ENCODE measurements at regions not wholly inside any gene's neighbourhood (a gene's known extent, or its start where the extent isn't known, plus 50 kb on each side); places are given as distances from the start of the nearest gene placed in this dataset.
"Not testable (repeated sequence)": the region's sequence is repeated elsewhere in the genome, so short reads cannot be mapped to it uniquely, and the experiment has no call there.

DNA sequence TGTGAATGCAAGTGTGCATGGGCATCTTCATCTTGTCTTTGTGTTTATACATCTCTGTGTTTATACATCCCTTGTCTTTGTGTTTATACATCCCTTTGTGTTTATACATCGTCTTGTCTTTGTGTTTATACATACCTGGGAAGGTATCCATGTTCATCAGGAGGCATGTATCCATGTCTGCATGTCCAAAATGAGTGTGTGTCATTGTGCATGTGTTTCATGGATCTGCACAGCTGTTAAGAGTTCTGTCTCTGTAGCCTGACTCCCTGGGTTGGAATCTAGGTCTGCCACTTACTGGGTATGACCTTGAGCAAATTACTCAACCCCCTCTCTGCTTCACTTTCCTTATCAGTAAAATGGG lies 50.1 kb upstream of the SIRPA start:
- no peak for DNase-seq

DNA sequence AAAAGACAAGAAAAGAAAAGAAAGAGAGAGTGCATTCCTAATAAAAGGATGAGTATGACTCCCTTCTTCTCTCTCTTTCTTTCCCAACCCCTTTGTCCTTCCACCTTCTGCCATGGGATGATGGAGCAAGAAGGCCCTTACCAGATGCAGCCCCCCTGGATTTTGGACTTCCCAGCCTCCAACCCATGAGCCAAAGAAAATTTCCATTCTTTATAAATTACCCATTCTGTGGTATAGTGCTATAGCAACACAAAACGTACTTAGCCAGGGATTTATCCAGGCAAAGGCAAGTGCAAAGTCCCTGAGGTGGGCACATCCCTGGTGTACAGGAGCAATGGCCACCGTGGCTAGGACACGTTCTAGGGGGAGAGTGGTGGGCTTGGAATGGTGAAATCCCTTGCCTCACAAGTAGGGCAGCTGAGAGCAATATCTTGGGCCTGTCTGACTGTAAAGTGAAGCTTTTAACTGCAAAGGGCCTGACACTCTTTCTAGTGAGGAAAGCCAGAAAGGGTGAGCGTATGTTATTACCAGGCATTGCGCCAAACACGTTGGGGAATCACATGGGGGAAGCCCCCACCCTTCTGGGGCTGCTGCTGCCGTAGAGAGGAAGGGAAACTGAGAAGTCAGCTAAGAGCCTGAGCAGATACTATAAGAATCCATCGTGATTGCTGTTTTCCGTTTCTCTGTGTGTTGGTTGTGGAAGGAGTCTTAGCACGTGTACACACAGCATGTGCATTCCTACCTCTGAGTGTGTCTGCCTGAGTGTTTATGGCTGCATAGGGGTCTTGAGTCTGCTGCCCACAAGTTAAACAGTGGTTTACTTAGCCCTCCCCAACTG lies 50.7 kb upstream of the SIRPA start:
- DNase-seq = peak; percentile 24 to 48

- no peak for DNase-seq
Observed at GRCh38 chr20:1842281-1842680, 52.9 kb upstream of the SIRPA start.

DNA sequence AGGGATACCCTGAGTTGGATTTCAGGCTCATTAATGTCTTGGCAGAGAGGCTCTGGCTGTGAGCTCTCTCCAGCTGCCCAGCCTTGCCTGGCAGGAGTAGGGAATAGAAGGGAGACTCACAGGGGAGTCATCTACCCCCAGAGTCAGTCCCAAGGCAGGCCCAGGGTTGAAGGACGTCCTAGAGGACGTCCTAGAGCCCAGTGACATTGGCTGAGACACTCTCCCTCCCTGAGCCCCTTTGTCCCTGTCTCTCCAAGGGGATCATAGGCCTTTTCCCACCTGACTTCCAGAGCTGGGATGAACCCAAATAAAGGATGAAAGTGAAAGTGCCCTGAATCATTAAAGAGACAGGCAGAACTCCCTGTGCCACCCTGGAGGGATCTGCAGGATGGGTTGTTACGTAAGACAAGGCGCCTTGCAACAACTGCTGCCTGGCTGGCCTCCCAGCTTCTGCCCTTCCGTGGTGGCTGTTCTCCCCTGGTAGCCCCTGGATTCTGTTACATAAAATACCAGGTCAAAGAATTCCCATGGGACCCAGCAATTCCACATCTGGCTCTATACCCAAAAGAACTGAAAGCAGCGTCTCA lies 53.6 kb upstream of the SIRPA start:
- DNase-seq = no peak

GRCh38 chr20:1840817-1841553 lies 54.2 kb upstream of the SIRPA start:
- no peak for DNase-seq

DNA sequence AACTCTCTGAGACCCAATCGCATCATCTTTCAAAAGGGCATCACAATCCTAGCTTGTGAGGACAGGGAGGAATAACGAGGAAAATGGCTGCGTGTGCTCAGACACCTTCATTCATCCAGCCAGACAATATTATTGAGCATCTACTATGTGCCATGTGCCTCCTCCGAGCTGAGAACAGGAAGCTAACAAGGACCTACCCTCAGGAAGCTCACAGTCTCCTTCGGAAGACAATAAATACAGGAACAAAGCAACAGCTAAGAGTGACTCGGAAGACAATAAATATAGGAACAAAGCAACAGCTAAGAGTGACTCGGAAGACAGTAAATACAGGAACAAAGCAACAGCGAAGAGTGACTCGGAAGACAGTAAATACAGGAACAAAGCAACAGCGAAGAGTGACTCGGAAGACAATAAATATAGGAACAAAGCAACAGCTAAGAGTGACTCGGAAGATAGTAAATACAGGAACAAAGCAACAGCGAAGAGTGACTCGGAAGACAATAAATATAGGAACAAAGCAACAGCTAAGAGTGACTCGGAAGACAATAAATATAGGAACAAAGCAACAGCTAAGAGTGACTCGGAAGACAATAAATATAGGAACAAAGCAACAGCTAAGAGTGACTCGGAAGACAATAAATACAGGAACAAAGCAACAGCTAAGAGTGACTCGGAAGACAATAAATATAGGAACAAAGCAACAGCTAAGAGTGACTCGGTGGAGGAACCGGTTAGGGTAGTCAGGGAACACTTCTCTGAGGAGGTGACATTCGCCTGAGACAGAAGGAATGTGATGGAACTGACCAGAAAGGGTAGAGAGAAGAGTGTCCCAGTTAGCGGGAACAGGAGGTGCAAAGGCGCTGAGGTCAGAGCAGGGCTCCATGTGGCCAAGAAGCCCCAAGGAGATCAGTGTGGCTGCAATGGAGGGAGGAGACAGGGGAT lies 55.6 kb upstream of the SIRPA start:
- DNase-seq = not testable (repeated sequence)

DNA sequence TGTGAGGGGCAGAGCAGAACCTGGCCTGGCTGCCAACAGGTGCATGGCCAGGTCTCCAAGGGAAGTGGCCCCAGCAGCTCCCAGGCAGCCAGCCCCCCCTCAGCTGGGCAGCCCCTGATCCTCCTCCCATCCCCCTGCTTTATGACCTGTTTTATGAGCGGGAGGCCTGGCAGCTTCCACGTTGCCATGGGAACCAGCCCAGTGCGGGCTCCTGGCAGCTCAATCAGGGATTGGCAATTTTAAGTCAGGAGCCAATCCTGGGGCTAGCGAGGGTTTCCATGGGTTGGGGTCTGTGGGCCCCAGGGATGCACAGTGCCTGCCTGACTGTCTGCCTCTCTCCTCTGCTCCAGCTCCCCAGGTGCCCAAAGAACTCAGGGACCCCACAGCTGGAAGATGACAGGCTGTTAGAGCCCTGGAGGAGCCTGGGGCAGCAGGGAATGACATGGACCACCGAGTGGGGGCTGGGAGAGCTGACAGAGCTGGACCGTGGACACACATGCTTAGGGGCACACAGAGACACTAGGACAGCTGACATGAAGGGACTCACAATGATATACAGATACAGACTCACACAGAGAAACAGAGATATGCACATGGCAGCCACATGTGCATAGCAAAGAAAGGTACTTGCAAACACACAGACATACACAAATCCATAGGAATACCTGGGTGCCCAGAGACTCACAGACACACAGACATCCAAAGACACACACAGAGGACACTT lies 56.5 kb upstream of the SIRPA start:
- no peak for DNase-seq

DNA sequence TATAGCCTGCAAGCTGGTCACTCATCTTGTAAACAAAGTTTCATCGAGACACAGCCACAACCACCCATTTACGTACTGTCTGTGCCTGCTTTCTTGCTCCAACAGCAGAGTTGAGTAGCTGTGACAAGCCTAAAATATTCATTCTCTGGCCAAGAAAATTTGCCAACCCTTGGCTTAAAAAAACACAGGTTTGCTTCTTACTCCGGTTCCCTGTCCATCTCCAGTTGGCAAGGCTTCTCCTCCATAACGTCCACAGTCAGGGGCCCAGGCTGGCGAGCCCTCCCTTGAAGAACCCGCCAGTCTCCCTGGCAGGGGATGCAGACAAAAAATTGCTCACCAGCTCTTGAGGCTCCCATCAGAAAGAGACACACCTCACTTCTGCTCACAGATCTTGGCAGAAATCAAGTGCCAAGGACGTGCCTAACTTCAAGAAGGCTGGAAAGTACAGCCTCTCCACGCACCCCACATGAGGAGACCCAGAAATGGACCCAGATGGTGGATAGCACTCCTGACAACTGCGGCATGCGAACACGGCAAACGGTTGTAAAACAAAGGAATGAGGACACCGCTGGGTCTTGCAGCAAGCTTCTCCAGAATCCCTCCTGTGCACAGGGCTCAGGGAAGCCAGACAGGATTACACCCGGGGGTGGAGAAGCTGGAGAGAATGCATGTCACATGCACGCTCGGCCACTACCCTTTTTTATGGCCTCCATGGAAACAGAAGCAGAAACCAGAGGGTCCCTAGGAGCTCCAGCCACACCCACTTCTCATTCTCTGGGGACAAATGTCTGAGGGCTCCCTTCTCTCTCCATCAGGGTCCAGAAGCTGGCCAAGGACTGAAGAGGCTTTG lies 59.8 kb upstream of the SIRPA start:
- no peak for DNase-seq

DNA sequence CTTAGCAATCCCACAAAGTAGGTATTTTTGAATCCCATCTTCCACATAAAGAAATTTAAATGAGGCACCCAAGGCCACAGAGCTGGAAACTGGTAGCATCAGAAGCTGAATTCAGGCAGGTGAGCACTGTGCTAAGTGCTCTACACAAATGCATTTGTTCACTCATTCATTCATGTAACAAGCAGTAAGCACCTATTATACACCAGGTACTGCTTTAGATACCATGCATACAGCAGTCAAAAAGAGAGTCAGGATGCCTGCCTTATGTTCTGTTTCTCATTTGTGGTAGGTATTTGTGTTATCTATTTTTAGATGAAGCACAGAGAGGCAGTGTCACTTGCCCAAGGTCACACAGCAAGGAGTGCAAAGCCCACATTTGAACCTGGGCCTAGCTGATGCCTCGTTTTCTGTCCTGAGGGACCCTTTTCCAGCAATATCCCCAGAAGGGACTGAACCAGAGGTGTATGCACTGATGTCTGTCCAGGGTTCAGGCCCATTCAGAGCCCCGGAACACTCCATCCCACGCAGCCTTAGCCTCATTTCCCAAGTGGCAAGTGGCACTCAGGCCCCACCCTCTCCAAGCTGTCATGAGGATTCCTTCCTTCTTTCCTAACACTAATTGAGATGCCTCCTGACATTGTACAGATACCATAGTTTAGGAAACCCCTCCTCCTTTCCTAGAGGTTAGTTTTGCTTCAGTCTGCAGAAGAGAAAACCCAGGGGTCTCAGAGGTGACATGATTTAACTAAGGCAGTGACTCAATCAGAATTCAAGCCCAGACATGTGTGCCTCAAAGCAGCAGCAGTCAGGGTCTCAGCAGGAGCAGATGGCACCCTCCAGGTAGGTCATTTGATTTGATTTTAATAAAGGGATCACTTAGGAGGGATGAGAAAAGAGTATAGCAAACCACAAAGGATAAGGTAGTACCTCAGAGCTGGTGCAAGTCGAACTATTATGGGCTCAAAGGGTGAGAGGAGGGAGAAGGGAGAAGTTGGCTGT lies 61.2 kb upstream of the SIRPA start:
- no peak for DNase-seq

DNA sequence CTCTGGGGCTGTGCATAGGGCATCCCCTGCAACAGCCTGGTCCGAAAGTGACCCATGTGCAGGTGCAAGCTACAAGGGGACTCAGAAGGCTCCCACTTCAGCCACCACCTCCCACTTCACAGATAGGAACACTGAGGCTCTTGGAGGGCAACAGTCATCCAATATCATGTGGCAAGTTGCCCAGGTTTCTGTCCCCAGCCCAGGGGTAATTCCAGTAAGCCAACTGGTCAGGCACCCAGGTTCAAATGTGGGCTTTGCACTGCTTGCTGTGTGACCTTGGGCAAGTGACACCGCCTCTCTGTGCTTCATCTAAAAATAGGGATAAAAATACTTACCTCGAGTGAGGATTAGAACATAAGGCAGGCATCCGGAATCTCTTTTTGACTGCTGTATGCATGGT lies 62.0 kb upstream of the SIRPA start:
- DNase-seq = no peak

GRCh38 chr20:1832634-1833033 lies 62.6 kb upstream of the SIRPA start:
- DNase-seq = no peak

- no peak for DNase-seq
Observed at GRCh38 chr20:1831606-1832005, 63.6 kb upstream of the SIRPA start.

GRCh38 chr20:1831096-1831495 lies 64.1 kb upstream of the SIRPA start:
- DNase-seq = no peak

DNA sequence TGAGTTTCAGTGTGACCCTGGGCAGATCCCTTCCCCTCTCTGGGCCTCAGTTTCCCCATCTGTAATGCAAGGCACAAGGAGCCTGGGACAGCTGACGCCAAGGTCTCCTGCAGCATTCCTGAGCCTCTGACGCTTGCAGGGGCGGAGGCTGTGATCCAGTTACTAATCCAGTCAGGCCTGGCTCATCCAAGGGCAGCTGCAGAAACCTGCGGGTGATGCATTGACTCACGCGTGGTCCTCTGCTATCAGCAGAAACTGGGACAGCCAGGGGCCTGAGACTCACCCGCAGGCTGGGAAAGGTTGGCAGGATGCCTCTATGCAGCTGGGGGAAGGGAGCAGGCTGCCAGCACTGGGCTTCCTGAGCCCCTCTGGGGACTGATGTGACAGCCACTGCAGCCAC lies 65.0 kb upstream of the SIRPA start:
- no peak for DNase-seq

- no peak for DNase-seq
Observed at GRCh38 chr20:1829531-1829930, 65.7 kb upstream of the SIRPA start.

GRCh38 chr20:1828786-1829131 lies 66.4 kb upstream of the SIRPA start:
- no peak for DNase-seq

- no peak for DNase-seq
Observed at GRCh38 chr20:1827974-1828785, 67.0 kb upstream of the SIRPA start.

GRCh38 chr20:1827510-1827973 lies 67.7 kb upstream of the SIRPA start:
- no peak for DNase-seq

DNA sequence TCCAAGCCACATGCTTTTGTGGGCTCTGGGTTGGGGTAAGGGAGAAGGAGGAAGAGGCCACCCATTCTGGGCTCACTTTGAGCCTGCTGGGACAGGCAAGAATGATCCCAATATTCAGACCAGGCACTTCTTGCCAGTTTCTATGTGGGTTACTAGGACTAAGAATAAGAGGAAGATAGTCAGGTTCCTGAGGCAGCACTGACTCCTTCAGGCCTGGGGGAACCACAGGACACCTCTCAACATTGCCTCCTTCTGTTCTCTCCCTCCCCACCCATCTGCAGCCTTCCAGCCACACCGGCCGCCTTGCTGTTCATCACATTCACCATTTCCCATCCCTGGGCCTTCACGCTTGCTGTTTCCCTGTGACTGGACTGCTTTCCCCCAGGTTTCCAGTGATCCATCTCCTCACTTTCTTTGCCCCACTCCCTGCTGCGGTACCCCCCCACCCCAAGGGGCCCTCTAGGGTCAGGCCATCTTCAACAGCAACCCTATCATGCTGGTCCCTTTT lies 69.2 kb upstream of the SIRPA start:
- DNase-seq = no peak
